ENCODE measurements at regions not wholly inside any gene's neighbourhood (a gene's known extent, or its start where the extent isn't known, plus 50 kb on each side); places are given as distances from the start of the nearest gene placed in this dataset.

DNA sequence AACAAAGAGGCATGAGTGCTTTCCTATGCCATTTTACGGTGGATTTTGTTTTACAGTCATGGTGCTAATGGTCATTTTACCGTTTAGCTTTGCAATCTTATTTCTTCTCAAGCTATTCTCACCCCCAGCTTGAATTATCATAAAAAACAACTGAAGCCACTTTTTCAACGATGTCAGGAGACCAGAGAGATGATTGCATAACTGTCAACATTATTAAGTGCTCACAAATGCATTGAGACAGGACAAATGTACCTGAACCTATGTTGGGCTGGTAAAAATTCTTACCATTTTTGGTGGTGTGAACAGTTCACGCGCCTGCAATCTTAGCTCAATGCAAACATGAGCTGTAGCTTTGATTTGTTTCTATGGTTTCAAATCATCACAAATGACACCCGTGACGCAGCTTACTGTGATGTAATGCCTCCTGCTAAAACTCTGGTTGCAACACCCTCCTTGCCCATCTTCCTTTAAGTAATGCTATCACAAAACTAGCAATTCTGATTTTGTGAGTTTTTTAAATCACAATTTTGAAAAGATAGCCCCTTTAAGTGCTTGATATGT, 104.4 kb downstream of the UCHL5 start:
- CTCF ChIA-PET (ENCODE audit: low intra/inter-chr PET ratio) = no interaction called here
- no peak for ATAC-seq
- TF ChIP-seq KDM1A (IDR thresholded peaks at IDR 0.05) (peak in 1 of 2 experiments; percentile 33; a peak in 1 of 4 replicates), RFX5 (IDR thresholded peaks at IDR 0.05; ENCODE audit: low read depth, low read length) (no peak), PHF8 (IDR thresholded peaks at IDR 0.05; ENCODE audit: borderline replicate concordance, low read length) (no peak), CEBPG (CRISPR knock-in tag; IDR thresholded peaks at IDR 0.05) (no peak), CEBPG (tag; conservative IDR thresholded peaks at IDR 0.05 in 1 of 2, IDR thresholded peaks at IDR 0.05 in 1 of 2) (peak; percentile 19 to 50; a peak in 3 of 4 replicates), ZNF146 (CRISPR knock-in tag; IDR thresholded peaks at IDR 0.05; ENCODE audit: unreplicated experiment) (no peak), DMBX1 (CRISPR knock-in tag; IDR thresholded peaks at IDR 0.05; ENCODE audit: borderline replicate concordance) (no peak), ZNF12 (CRISPR knock-in tag; IDR thresholded peaks at IDR 0.05) (no peak), CEBPB (tag; IDR thresholded peaks at IDR 0.05) (peak; percentile 80), LCOR (CRISPR knock-in tag; IDR thresholded peaks at IDR 0.05) (no peak), RFX1 (IDR thresholded peaks at IDR 0.05) (peak; percentile 34; the same call in 1 of the 2 replicates), RNF2 (IDR thresholded peaks at IDR 0.05) (no peak), CREM (IDR thresholded peaks at IDR 0.05; ENCODE audit: low read depth) (peak; percentile 31; the same call in 1 of the 2 replicates), ZNF282 (CRISPR knock-in tag; IDR thresholded peaks at IDR 0.05) (no peak), ZNF324 (CRISPR knock-in tag; IDR thresholded peaks at IDR 0.05) (no peak)
- TF ChIP-seq, protein P1, sequence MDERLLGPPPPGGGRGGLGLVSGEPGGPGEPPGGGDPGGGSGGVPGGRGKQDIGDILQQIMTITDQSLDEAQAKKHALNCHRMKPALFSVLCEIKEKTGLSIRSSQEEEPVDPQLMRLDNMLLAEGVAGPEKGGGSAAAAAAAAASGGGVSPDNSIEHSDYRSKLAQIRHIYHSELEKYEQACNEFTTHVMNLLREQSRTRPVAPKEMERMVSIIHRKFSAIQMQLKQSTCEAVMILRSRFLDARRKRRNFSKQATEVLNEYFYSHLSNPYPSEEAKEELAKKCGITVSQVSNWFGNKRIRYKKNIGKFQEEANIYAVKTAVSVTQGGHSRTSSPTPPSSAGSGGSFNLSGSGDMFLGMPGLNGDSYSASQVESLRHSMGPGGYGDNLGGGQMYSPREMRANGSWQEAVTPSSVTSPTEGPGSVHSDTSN (CRISPR knock-in tag; IDR thresholded peaks at IDR 0.05; ENCODE audit: low read depth) = no peak
- TF ChIP-seq, protein P1 (tag; conservative IDR thresholded peaks at IDR 0.05; ENCODE audit: low read depth) = 0 out of 2 replicates have a peak, but pooled peaks have one; percentile 16
- TF ChIP-seq, protein P2, sequence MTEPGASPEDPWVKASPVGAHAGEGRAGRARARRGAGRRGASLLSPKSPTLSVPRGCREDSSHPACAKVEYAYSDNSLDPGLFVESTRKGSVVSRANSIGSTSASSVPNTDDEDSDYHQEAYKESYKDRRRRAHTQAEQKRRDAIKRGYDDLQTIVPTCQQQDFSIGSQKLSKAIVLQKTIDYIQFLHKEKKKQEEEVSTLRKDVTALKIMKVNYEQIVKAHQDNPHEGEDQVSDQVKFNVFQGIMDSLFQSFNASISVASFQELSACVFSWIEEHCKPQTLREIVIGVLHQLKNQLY (CRISPR knock-in tag; conservative IDR thresholded peaks at IDR 0.05) = 0 out of 4 replicates have a peak, but pooled peaks of 1 of the 2 experiments have one; percentile 46

More for the DNA sequence above, 104.4 kb downstream of the UCHL5 start:
- H3K9ac ChIP-seq (ENCODE audit: insufficient read depth in 1 of 2, low read depth in 2 of 2, low read length in 2 of 2) = no peak overlapping the region
- H3K4me1 ChIP-seq (replicated peaks in 1 of 2; ENCODE audit: control insufficient read depth in 2 of 2, insufficient read depth in 2 of 2, low read length in 2 of 2) = peaks cover 0 to 5% of the 10 kb centered on the region in 2 experiments; a peak in 2 of 5 replicates
- no peak for DNase-seq (ENCODE audit: extremely low read depth in 1 of 4, low spot score in 3 of 4)
- no peak overlapping the region for H3K4me3 ChIP-seq
- H3K9me1 ChIP-seq (ENCODE audit: control insufficient read depth, insufficient read depth, low read length) = no peaks in the 10 kb centered on the region
- no peaks in the 10 kb centered on the region for H4K20me1 ChIP-seq (replicated peaks; ENCODE audit: control insufficient read depth, insufficient read depth, low read length)
- 27% methylated on average over 7 of the region's 7 CpGs for WGBS (ENCODE audit: insufficient coverage, low coverage, missing lambda C conversion rate)
- no peak overlapping the region for H3K4me2 ChIP-seq (ENCODE audit: insufficient read depth, low read length)
- no peaks in the 10 kb centered on the region for H3K79me2 ChIP-seq (ENCODE audit: control insufficient read depth, insufficient read depth, low read length)
- in situ Hi-C loops (cut with MboI) = no loop called here
- intact Hi-C loops (cut with micrococcal nuclease) = no loop called here
- no peak overlapping the region for H2AFZ ChIP-seq (ENCODE audit: low read depth, low read length)
- POLR2A ChIA-PET = no interaction called here
- no TSS peak for BruUV-seq (replicated peaks)
- no peaks in the 10 kb centered on the region for H3K9me3 ChIP-seq (replicated peaks; ENCODE audit: control insufficient read depth, insufficient read depth, low read depth, low read length)
- no peak overlapping the region for H3K27ac ChIP-seq (ENCODE audit: extremely low read depth, low read depth, low read length)
- H3K36me3 ChIP-seq (ENCODE audit: control insufficient read depth, insufficient read depth, low read length) = no peaks in the 10 kb centered on the region
- FAIRE-seq = no peak
- 0 out of 5 replicates have a peak, but pooled peaks cover 0 to 3% of the 10 kb centered on the region in 2 experiments for H3K27me3 ChIP-seq (ENCODE audit: control insufficient read depth in 2 of 2, insufficient read depth in 2 of 2, low read length in 2 of 2)

All from K562 (cell line).